ENCODE measurements at regions not wholly inside any gene's neighbourhood (a gene's known extent, or its start where the extent isn't known, plus 50 kb on each side); places are given as distances from the start of the nearest gene placed in this dataset.

GRCh38 chr10:4385231-4385870 lies 440.7 kb upstream of the AKR1E2 start:
- TF ChIP-seq CTCF (IDR thresholded peaks at IDR 0.05), result no peak
- TF ChIP-seq POLR2A (IDR thresholded peaks at IDR 0.05), result no peak

All from thyroid gland (tissue), 4 donors.